DOHH2 (cell line): ENCODE measurements at regions not wholly inside any gene's neighbourhood (a gene's known extent, or its start where the extent isn't known, plus 50 kb on each side); places are given as distances from the start of the nearest gene placed in this dataset.

Experiments used
- H3F3A ChIP-seq: fragments of 200-600 bp; sonication (generic), shearing (Covaris generic); 2 replicates; pipeline ENCODE4 v1.6.0; 2016; ENCODE audit warnings: antibody characterized with exemption, mild to moderate bottlenecking; ENCODE audit not compliant: control insufficient read depth, insufficient read depth
- H3K27ac ChIP-seq: fragments of 200-600 bp; sonication (generic); 2 replicates; pipeline ENCODE4 v1.5.1; 2014; ENCODE audit warnings: low read depth, mild to moderate bottlenecking, low read length, moderate library complexity
- H3K27me3 ChIP-seq: fragments of 200-600 bp; sonication (generic); 2 replicates; pipeline ENCODE4 v1.6.1; 2014; ENCODE audit warnings: mild to moderate bottlenecking, low read length, mixed read lengths; ENCODE audit not compliant: control insufficient read depth
- H3K36me3 ChIP-seq: fragments of 200-600 bp; sonication (generic); 2 replicates; pipeline ENCODE4 v1.6.1; 2014; ENCODE audit warnings: mild to moderate bottlenecking, low read length, moderate library complexity, mixed read lengths; ENCODE audit not compliant: control insufficient read depth
- H3K4me1 ChIP-seq: fragments of 200-600 bp; sonication (generic); 2 replicates; pipeline ENCODE4 v1.6.1; 2014; ENCODE audit warnings: mild to moderate bottlenecking, low read length, mixed read lengths; ENCODE audit not compliant: control insufficient read depth
- H3K4me2 ChIP-seq: fragments of 200-600 bp; sonication (generic); 2 replicates; pipeline ENCODE4 v1.6.0; 2014; ENCODE audit warnings: mild to moderate bottlenecking, low read length, moderate library complexity
- H3K4me3 ChIP-seq: fragments of 200-600 bp; sonication (generic); 2 replicates; pipeline ENCODE4 v1.5.1; 2014; ENCODE audit warnings: mild to moderate bottlenecking, low read length, mixed read lengths
- H3K79me2 ChIP-seq: fragments of 200-600 bp; sonication (generic); 2 replicates; pipeline ENCODE4 v1.6.1; 2014; ENCODE audit warnings: mild to moderate bottlenecking, low read length, mixed read lengths; ENCODE audit not compliant: control insufficient read depth
- H3K9me2 ChIP-seq: fragments of 200-600 bp; sonication (generic); replicated peaks from 2 replicates; pipeline ENCODE4 v1.6.1; 2014; ENCODE audit warnings: mild to moderate bottlenecking, low read length, mixed read lengths; ENCODE audit not compliant: control insufficient read depth
- H3K9me3 ChIP-seq: fragments of 200-600 bp; sonication (generic); 2 replicates; pipeline ENCODE4 v1.6.1; 2014; ENCODE audit warnings: antibody characterized with exemption, low read length, mixed read lengths; ENCODE audit not compliant: control insufficient read depth, insufficient read depth
- H4K20me1 ChIP-seq: fragments of 200-600 bp; sonication (generic); 2 replicates; pipeline ENCODE4 v1.6.0; 2014; ENCODE audit warnings: low read depth, mild to moderate bottlenecking, antibody characterized with exemption, low read length, moderate library complexity; ENCODE audit not compliant: control insufficient read depth, insufficient read depth
- CTCF ChIP-seq: fragments of 200-600 bp; sonication (generic); IDR thresholded peaks from one replicate; pipeline ENCODE4 v1.5.1; 2014; ENCODE audit warnings: antibody characterized with exemption, mild to moderate bottlenecking, low read depth, low read length; ENCODE audit not compliant: poor library complexity, severe bottlenecking
- EZH2phosphoT487 ChIP-seq: fragments of 200-600 bp; sonication (generic); IDR thresholded peaks from 2 replicates; pipeline ENCODE4 v1.6.1; 2017; ENCODE audit warnings: borderline replicate concordance, mild to moderate bottlenecking, antibody characterized with exemption, low read length, moderate library complexity, mixed read lengths

GRCh38 chr11:130999086-130999485, 82.8 kb upstream of the SNX19 start:
- H3K27ac ChIP-seq: no peak overlapping the region
- H3K9me2 ChIP-seq: no peaks in the 10 kb centered on the region

GRCh38 chr11:130999992-131000770, 83.9 kb upstream of the SNX19 start:
- Histone ChIP-seq H3F3A (no peaks in the 10 kb centered on the region), H3K4me2 (no peak overlapping the region), H3K27me3 (no peaks in the 10 kb centered on the region), H3K36me3 (no peaks in the 10 kb centered on the region), H3K79me2 (no peaks in the 10 kb centered on the region), H3K9me2 (no peaks in the 10 kb centered on the region), H3K4me1 (no peaks in the 10 kb centered on the region), H3K27ac (no peak overlapping the region), H3K4me3 (no peak overlapping the region), H3K9me3 (no peaks in the 10 kb centered on the region), H4K20me1 (no peaks in the 10 kb centered on the region)
- no peak for TF ChIP-seq EZH2phosphoT487
- TF ChIP-seq CTCF: no peak

More at GRCh38 chr11:130999086-130999485, 82.8 kb upstream of the SNX19 start:
- Histone ChIP-seq H3K27me3 (no peaks in the 10 kb centered on the region), H3K4me1 (no peaks in the 10 kb centered on the region), H4K20me1 (no peaks in the 10 kb centered on the region), H3K9me3 (no peaks in the 10 kb centered on the region), H3K4me3 (no peak overlapping the region), H3K4me2 (no peak overlapping the region), H3K36me3 (no peaks in the 10 kb centered on the region), H3K79me2 (no peaks in the 10 kb centered on the region), H3F3A (no peaks in the 10 kb centered on the region)
- no peak for TF ChIP-seq EZH2phosphoT487
- TF ChIP-seq CTCF: no peak

DNA sequence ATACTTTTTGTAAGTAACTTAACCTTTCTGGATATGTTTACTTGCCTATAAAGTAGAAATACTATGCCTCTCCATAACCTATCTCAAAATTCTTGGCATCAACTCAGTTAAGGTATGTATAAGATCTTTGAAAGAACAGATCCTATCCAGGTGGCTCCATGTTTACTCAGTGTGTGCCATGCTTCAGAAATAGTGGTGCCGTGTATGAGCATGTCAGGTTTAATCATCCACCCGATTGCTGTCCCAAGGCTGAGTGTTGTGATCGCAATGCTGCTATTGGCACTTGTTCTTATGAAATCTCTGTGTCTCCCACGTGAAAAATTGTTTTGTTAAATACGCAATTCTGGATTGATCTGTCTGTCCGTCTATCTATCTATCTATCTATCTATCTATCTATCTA, 85.9 kb upstream of the SNX19 start:
- no peaks in the 10 kb centered on the region for H3K9me2 ChIP-seq
- TF ChIP-seq EZH2phosphoT487 (no peak), CTCF (no peak)

More for the DNA sequence above, 85.9 kb upstream of the SNX19 start:
- H3K4me2 ChIP-seq: no peak overlapping the region
- no peaks in the 10 kb centered on the region for H3K27me3 ChIP-seq
- H3K27ac ChIP-seq: no peak overlapping the region
- no peaks in the 10 kb centered on the region for H3K79me2 ChIP-seq
- no peaks in the 10 kb centered on the region for H4K20me1 ChIP-seq
- H3K4me1 ChIP-seq: no peaks in the 10 kb centered on the region
- no peak overlapping the region for H3K4me3 ChIP-seq
- H3F3A ChIP-seq: no peaks in the 10 kb centered on the region
- no peaks in the 10 kb centered on the region for H3K9me3 ChIP-seq
- H3K36me3 ChIP-seq: no peaks in the 10 kb centered on the region
